OCI-LY7 (cell line): ENCODE measurements at regions not wholly inside any gene's neighbourhood (a gene's known extent, or its start where the extent isn't known, plus 50 kb on each side); places are given as distances from the start of the nearest gene placed in this dataset.

Source experiments
- BruUV-seq: library from RNA; stranded (reverse); fragments of 400-500 nt; replicated peaks from 2 replicates; lab custom pipeline; 2021; lab: Mats Ljungman, UMichigan
- CTCF ChIA-PET: fragments of 300-600 bp; sonication (Branson Sonifier 250); formaldehyde crosslinking; loops from one replicate; lab custom pipeline; 2022; ENCODE audit warnings: antibody characterized with exemption; ENCODE audit not compliant: unreplicated experiment; lab: Charles Lee
- POLR2A ChIA-PET: fragments of 300-600 bp; sonication (Branson Sonifier 250); formaldehyde crosslinking; loops from one replicate; lab custom pipeline; 2022; ENCODE audit warnings: antibody characterized with exemption; lab: Charles Lee
- DNase-seq: peaks from one replicate; pipeline ENCODE4 v3.0.0-alpha.2; 2015; ENCODE audit warnings: low spot score
- H2AFZ ChIP-seq: fragments of 200-600 bp; sonication (generic), shearing (Covaris generic); 2 replicates; pipeline ENCODE4 v1.6.1; 2014; ENCODE audit warnings: mild to moderate bottlenecking, antibody characterized with exemption, low read length, moderate library complexity
- H3K27ac ChIP-seq: fragments of 200-600 bp; sonication (generic); 2 replicates; pipeline ENCODE4 v1.5.1; 2014; ENCODE audit warnings: mixed run types, low read depth, mild to moderate bottlenecking, moderate library complexity, low read length, inconsistent platforms; ENCODE audit not compliant: poor library complexity, severe bottlenecking
- H3K36me3 ChIP-seq: fragments of 200-600 bp; sonication (generic); 2 replicates; pipeline ENCODE4 v1.6.1; 2014; ENCODE audit warnings: mild to moderate bottlenecking, antibody characterized with exemption, low read length, moderate library complexity, mixed read lengths; ENCODE audit not compliant: insufficient read depth
- H3K4me1 ChIP-seq: fragments of 200-600 bp; sonication (generic); 2 replicates; pipeline ENCODE4 v1.5.1; 2014; ENCODE audit warnings: mild to moderate bottlenecking, low read length; ENCODE audit not compliant: insufficient read depth, poor library complexity, severe bottlenecking
- H3K4me2 ChIP-seq: fragments of 200-600 bp; sonication (generic); 2 replicates; pipeline ENCODE4 v1.6.1; 2014; ENCODE audit warnings: mild to moderate bottlenecking, low read length
- H3K4me3 ChIP-seq: fragments of 200-600 bp; sonication (generic); 2 replicates; pipeline ENCODE4 v1.5.1; 2014; ENCODE audit warnings: mild to moderate bottlenecking, low read depth, low read length; ENCODE audit not compliant: poor library complexity, severe bottlenecking
- H3K79me2 ChIP-seq: fragments of 200-600 bp; sonication (generic); 2 replicates; pipeline ENCODE4 v1.6.1; 2016; ENCODE audit warnings: low read depth, mild to moderate bottlenecking, low read length, moderate library complexity, mixed read lengths; ENCODE audit not compliant: insufficient read depth
- H3K9me2 ChIP-seq: fragments of 200-600 bp; sonication (generic); 2 replicates; pipeline ENCODE4 v1.6.1; 2016; ENCODE audit warnings: mild to moderate bottlenecking, low read length, mixed read lengths; ENCODE audit not compliant: insufficient read depth
- H3K9me3 ChIP-seq: fragments of 200-600 bp; sonication (generic); 2 replicates; pipeline ENCODE4 v1.6.1; 2014; ENCODE audit warnings: mild to moderate bottlenecking, mixed run types, low read length, mixed read lengths
- H4K20me1 ChIP-seq: fragments of 200-600 bp; sonication (generic); 2 replicates; pipeline ENCODE4 v1.6.1; 2014; ENCODE audit warnings: mild to moderate bottlenecking, antibody characterized with exemption, low read length, moderate library complexity, mixed read lengths; ENCODE audit not compliant: insufficient read depth
- EZH2phosphoT487 ChIP-seq: fragments of 200-600 bp; sonication (generic); IDR thresholded peaks from 2 replicates; pipeline ENCODE4 v1.6.1; 2018; ENCODE audit warnings: low read depth, borderline replicate concordance, mild to moderate bottlenecking, mixed run types, antibody characterized with exemption, low read length, moderate library complexity, mixed read lengths
- intact Hi-C: fragments of 100-400 bp; cut with micrococcal nuclease; formaldehyde crosslinking; loops from one replicate; pipeline ENCODE4 v1.10.0; 2022; ENCODE audit not compliant: unreplicated experiment
- TF ChIP-seq, protein P1 (sequence below): fragments of 200-600 bp; sonication (generic); conservative IDR thresholded peaks from 2 replicates; pipeline ENCODE4 v1.5.1; 2014; ENCODE audit warnings: mild to moderate bottlenecking, antibody characterized with exemption, low read length, moderate library complexity, mixed read lengths

- Histone ChIP-seq H2AFZ (no peak overlapping the region), H3K9me2 (no peaks in the 10 kb centered on the region), H3K4me2 (no peak overlapping the region), H3K4me3 (no peak overlapping the region), H3K79me2 (no peaks in the 10 kb centered on the region), H3K36me3 (no peaks in the 10 kb centered on the region), H3K9me3 (no peaks in the 10 kb centered on the region), H3K27ac (no peak overlapping the region), H4K20me1 (no peaks in the 10 kb centered on the region), H3K4me1 (no peaks in the 10 kb centered on the region)
- intact Hi-C loops: no loop called here
- BruUV-seq: no TSS peak
- TF ChIP-seq, protein P1, sequence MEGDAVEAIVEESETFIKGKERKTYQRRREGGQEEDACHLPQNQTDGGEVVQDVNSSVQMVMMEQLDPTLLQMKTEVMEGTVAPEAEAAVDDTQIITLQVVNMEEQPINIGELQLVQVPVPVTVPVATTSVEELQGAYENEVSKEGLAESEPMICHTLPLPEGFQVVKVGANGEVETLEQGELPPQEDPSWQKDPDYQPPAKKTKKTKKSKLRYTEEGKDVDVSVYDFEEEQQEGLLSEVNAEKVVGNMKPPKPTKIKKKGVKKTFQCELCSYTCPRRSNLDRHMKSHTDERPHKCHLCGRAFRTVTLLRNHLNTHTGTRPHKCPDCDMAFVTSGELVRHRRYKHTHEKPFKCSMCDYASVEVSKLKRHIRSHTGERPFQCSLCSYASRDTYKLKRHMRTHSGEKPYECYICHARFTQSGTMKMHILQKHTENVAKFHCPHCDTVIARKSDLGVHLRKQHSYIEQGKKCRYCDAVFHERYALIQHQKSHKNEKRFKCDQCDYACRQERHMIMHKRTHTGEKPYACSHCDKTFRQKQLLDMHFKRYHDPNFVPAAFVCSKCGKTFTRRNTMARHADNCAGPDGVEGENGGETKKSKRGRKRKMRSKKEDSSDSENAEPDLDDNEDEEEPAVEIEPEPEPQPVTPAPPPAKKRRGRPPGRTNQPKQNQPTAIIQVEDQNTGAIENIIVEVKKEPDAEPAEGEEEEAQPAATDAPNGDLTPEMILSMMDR: no peak
- no peak for TF ChIP-seq EZH2phosphoT487
- ChIA-PET CTCF (no interaction called here), POLR2A (interaction anchor here (1.1 kb wide), 1 partner anchor 90 kb away, joined by 3 read pairs; no protein-coding TSS in a partner anchor)
- DNase-seq: no peak
Observed at GRCh38 chr3:16112910-16113504, 61.5 kb upstream of the GALNT15 start.

DNA sequence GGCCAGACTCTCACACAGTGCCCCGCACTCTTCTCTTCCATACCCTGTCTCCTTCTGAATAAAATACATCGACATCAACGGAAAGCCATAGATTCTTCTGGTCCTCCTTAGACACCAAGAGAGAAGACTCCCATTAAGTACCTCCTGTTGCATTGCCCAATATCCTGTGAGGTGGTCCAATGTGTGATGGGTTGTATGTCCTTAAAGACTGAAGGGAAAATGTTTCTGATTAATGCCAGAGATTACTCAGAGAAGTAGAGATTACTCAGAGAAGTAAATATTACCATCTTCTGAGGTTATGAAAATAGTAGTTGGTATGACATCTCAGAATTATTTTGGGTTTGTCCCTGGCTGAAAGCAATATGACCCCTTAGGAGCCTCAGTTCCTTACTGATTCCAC lies 60.8 kb upstream of the GALNT15 start:
- Histone ChIP-seq H3K27ac (no peak overlapping the region), H3K79me2 (no peaks in the 10 kb centered on the region), H3K36me3 (no peaks in the 10 kb centered on the region), H4K20me1 (no peaks in the 10 kb centered on the region), H3K4me2 (no peak overlapping the region), H3K4me1 (no peaks in the 10 kb centered on the region), H3K9me2 (no peaks in the 10 kb centered on the region), H2AFZ (no peak overlapping the region), H3K9me3 (no peaks in the 10 kb centered on the region), H3K4me3 (no peak overlapping the region)
- DNase-seq: no peak
- BruUV-seq: no TSS peak
- ChIA-PET POLR2A (no interaction called here), CTCF (no interaction called here)
- TF ChIP-seq EZH2phosphoT487: no peak
- TF ChIP-seq, protein P1: no peak
- intact Hi-C loops: no loop called here

DNA sequence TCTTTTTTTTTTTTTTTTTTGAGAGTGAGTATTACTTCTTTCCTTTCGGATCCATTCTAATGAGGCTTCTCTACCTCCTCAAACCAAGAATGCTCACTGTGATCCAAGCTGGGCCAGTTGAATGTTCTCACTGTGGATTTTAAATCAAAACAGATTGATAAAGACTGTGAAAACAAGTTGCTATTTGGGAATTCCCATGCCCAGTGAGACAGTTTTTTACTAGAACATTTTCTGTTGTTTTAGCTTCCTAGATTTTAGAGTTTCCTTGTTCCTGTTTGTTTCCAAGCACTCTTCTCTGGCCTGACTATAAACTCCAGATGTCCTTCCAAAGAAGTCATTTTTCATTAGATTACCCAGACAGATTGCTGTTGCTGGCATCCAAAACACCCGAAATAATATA lies 60.1 kb upstream of the GALNT15 start:
- no TSS peak for BruUV-seq
- no peaks in the 10 kb centered on the region for H3K36me3 ChIP-seq
- no peak overlapping the region for H2AFZ ChIP-seq
- H4K20me1 ChIP-seq: no peaks in the 10 kb centered on the region
- ChIA-PET CTCF (no interaction called here), POLR2A (interaction anchor here (0.6 kb wide), 1 partner anchor 119 kb away, joined by 3 read pairs; no protein-coding TSS in a partner anchor)
- DNase-seq: no peak
- no peak overlapping the region for H3K4me2 ChIP-seq
- H3K4me3 ChIP-seq: no peak overlapping the region
- no peaks in the 10 kb centered on the region for H3K4me1 ChIP-seq
- intact Hi-C loops: no loop called here
- H3K27ac ChIP-seq: no peak overlapping the region
- H3K79me2 ChIP-seq: no peaks in the 10 kb centered on the region
- no peaks in the 10 kb centered on the region for H3K9me2 ChIP-seq
- H3K9me3 ChIP-seq: no peaks in the 10 kb centered on the region
- no peak for TF ChIP-seq EZH2phosphoT487
- TF ChIP-seq, protein P1: no peak
